NOMO-1 (cell line): ENCODE measurements at regions not wholly inside any gene's neighbourhood (a gene's known extent, or its start where the extent isn't known, plus 50 kb on each side); places are given as distances from the start of the nearest gene placed in this dataset.
"Not testable (repeated sequence)": the region's sequence is repeated elsewhere in the genome, so short reads cannot be mapped to it uniquely, and the experiment has no call there.

Experiments used
- DNase-seq, 2 experiments: peaks; one replicate each; lab custom pipeline; 2025; ENCODE audit not compliant: unreplicated experiment in 2 of 2; lab: John Stamatoyannopoulos, UW

DNA sequence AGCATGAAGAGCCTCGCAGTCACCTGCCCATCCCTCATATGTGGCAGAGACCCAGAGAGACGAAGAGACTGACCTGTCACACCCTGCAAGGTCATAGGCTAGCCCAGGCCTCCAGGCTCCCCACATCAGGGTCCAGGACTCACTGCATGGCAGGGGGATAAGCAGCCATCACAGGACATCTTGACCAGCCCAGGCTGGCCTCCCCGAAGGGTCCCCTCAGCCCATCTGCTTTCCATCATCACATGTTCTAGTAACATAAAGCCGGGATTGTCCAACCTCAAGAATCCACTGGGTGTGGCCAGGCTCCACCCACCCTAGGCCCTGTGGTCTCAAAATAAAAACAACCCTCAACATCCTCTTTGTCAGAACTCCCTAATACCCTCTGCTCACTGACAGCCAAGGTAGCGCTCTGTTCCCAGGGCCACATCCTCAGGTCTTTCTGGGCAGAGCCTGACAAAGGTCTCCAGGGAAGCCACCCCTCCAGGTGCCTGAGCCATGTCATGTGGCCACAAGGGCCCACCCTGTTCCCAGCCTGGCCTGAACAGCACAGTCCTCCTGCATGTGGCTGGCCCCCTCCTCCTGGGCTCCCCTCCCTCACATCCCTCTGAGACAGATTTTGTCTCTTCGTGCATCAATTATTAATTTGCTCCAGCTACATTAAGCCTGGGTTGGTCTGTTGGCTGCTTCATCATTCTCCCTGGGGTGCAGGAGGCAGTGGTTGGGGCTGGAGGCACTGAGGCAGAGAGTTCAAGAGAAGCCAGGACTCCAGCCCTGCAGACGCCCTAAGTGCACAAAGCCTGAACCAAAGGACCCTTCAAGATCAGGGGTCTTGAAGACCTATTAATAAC lies 131.8 kb upstream of the UNC5B start:
- no peak for DNase-seq

DNA sequence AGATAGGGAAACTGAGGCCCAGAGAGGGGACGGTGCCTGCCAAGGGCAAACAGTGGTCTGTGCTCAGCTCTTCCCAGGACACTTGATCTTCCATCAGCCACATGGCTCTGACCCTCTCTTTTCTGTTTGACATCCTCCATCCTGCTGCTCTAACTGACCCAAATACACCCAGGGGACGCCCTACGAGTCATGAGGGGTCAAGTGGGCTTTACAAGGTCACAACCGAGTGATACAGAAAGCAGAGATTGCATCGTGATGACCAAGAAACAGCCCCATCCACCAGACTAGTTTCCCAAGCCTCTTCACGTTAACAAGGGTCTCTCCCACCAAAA lies 131.2 kb upstream of the UNC5B start:
- DNase-seq, result no peak

- no peak for DNase-seq
These were observed 130.5 kb upstream of the UNC5B start for GRCh38 chr10:71081912-71082311.

DNA sequence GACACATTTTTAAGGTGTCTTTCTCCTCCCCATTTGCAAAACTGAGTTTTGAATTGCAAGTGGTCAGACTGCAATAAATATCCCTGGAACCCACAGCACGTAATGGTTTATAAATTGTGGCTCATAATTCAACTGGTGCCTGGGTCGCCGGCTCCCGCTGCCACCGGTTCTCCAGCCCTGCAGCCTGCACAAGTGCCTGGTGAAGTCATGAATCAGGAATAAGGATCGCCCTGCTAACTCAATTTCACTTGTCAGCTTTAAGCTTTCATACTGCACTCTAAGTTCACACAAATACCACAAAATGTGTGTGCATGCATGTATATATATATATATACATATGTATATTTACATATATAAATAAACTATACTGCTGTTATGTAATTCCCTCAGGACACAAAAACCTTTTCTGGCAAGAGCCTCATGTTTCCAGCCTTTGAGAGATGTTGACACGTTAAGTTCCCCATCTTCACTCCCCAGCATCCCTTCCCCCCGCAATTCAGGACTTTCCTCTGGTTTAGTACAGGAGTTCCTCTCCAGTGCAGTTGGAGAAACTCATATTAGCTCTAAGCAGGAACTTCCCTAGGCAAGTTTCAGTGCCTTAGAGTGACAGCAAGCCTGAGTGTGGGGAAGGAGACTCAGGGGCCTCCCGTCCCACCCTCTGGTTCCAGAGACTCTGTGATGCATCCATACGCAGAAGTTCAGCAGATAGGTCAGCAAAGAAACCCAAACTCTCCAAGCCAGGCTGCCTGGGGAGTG lies 129.2 kb upstream of the UNC5B start:
- DNase-seq, result no peak

GRCh38 chr10:71083716-71083975 lies 128.7 kb upstream of the UNC5B start:
- no peak for DNase-seq

GRCh38 chr10:71084061-71084817 lies 128.1 kb upstream of the UNC5B start:
- no peak for DNase-seq

- no peak for DNase-seq
These were observed 127.6 kb upstream of the UNC5B start for GRCh38 chr10:71084818-71085126.

DNA sequence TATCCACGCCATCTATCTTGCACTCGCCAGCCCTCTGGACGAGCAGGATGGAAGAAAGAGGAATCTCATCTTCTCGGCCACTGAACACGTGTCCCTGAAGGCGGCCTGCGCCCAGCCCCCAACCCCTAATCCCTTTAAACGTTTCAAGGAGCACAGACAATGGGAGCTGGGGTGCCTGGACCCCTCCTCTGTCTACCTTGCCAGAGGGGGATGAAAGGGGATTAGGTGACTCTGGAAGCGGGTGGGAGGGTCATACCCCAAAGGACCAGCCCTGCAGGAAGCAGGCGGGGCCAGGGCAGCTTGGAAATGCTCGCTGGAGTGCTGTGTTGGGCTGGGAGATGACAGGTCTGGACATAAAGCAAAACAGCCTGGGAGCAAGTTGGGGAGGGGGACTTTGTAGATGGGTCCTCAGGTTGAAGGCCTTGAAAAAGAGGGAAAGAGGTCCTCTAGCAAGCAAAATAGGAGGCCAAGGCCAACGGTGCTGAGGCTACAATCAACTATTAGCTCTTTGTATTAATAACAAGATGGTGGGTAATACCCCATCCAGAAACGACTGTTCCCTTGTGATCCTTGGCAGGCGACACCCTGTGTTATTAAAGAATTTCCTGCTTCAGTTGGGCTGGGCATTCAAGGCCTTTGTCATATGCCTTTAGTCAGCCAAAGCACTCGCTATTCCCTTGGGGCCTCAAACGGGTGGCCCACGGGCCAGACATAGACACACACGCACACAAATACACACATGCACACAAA lies 126.5 kb upstream of the UNC5B start:
- DNase-seq, result no peak

DNA sequence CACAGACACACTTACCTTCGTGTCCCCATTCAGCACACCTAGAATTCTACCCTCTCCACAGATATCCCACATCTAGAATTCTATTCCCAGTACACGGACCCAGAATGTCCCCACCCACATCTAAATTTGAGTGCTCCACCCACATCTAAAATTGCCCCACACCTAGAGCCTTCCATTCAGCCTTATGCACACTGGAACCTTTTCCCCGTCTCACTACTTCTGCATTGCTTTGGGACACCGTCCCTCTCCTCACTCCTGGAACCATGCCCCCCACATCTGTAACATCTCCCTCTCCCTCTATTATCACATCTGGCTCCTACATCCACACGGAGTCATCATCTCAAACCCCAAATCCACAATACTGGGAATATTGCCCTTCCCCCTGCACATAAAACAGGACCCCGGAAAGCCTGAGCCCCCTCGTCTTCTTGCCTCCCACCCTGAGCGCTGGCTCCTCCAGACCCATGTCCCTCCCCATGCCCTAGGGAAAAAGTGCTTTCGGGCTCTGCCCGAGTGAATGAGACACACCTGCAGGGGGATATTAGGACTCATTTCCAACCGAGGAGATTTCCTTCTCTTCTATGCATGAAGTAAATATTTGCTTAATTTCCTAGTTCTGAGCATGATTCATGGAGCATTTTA lies 125.8 kb upstream of the UNC5B start:
- no peak for DNase-seq

GRCh38 chr10:71087622-71088021 lies 124.7 kb upstream of the UNC5B start:
- DNase-seq, result no peak

- no peak for DNase-seq
These were observed 124.3 kb upstream of the UNC5B start for GRCh38 chr10:71088054-71088453.

GRCh38 chr10:71088578-71088977 lies 123.8 kb upstream of the UNC5B start:
- not testable (repeated sequence) for DNase-seq

DNA sequence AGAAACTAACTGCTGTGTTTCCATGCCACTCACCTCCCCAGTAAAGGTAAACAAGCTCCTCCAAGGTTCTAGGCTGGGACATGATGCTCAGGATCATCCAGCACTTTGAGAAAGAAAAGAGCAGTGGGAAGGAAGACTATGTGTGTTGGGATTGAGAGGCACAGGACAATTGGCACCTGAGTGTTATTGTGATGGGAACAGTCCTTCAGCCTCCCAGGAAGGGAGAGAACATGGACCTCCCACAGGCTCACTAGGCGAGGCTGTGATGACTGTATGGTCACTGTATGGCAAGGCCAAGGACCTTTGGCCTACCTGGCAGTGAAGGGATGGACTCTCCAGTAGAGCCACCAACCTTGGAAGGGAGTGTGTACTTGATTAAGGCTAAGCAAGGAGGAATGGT lies 123.2 kb upstream of the UNC5B start:
- no peak for DNase-seq

- no peak for DNase-seq
These were observed 122.0 kb upstream of the UNC5B start for GRCh38 chr10:71090330-71090729.

- DNase-seq, result no peak
These were observed 121.6 kb upstream of the UNC5B start for GRCh38 chr10:71090801-71091200.

GRCh38 chr10:71092812-71093401 lies 119.5 kb upstream of the UNC5B start:
- DNase-seq, result no peak

GRCh38 chr10:71093531-71093930 lies 118.8 kb upstream of the UNC5B start:
- DNase-seq, result no peak

- no peak for DNase-seq
These were observed 117.5 kb upstream of the UNC5B start for GRCh38 chr10:71094712-71095390.

- no peak for DNase-seq
These were observed 112.5 kb upstream of the UNC5B start for GRCh38 chr10:71099731-71100361.
